Peyer's patch (tissue), 4 donors: ENCODE measurements at regions not wholly inside any gene's neighbourhood (a gene's known extent, or its start where the extent isn't known, plus 50 kb on each side); places are given as distances from the start of the nearest gene placed in this dataset.

ENCODE experiments used
- DNase-seq, 3 donors: peaks; one replicate each; pipeline ENCODE4 v3.0.0-alpha.2; 2017 to 2019
- H3K27ac ChIP-seq, 4 donors: fragments of 200-600 bp; sonication (generic); one replicate each; pipeline ENCODE4 v1.5.1; 2016 to 2019
- H3K27me3 ChIP-seq, 2 donors: fragments of 200-600 bp; sonication (generic); one replicate each; pipeline ENCODE4 v1.5.1; 2019
- H3K36me3 ChIP-seq, 3 donors: fragments of 200-600 bp; sonication (generic); one replicate each; pipeline ENCODE4 v1.5.1; 2016 to 2019
- H3K4me1 ChIP-seq, 4 donors: fragments of 200-600 bp; sonication (generic); one replicate each; pipeline ENCODE4 v1.5.1; 2016 to 2019
- H3K4me3 ChIP-seq, 4 donors: fragments of 200-600 bp; sonication (generic); 1 replicate in 3 of 4; 2 replicates in 1 of 4; pipeline ENCODE4 v1.5.1; 2016 to 2019; ENCODE audit warnings: mild to moderate bottlenecking in 1 of 4
- H3K9me3 ChIP-seq, 4 donors: fragments of 200-600 bp; sonication (generic); one replicate each; pipeline ENCODE4 v1.5.1; 2016 to 2019; ENCODE audit warnings: mild to moderate bottlenecking in 1 of 4
- POLR2A ChIP-seq, 2 donors: fragments of 450-650 bp; IDR thresholded peaks; one replicate each; pipeline ENCODE4 v1.5.1; 2017; ENCODE audit warnings: antibody characterized with exemption in 2 of 2, mild to moderate bottlenecking in 2 of 2, moderate library complexity in 2 of 2
- TF ChIP-seq, protein P1 (sequence below), 6 experiments: fragments of 450-650 bp in 4 of 6; fragments of 200-600 bp in 2 of 6; sonication (generic) in 1 of 6; IDR thresholded peaks; one replicate each; pipeline ENCODE4 v1.5.1; 2017 to 2019; ENCODE audit warnings: antibody characterized with exemption in 6 of 6, mild to moderate bottlenecking in 3 of 6, moderate library complexity in 1 of 6

DNA sequence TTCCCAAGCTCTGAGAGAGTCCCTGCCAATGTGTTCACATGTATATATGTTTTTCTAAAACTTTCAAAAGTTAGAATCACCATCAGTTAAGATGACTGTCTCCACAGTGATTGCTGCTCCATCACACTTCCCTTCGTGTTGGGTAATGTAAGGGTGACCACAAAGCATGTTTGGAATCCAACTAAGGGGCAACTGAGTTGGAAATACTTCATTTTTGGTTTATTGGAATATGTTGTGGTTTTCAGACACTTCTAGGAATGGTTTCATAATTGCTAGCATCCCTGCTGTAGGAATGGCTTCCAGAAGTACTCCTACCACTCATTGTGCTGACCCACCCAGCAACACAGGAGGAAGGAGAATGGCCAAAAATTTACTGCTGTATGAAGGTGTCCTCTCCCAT is 212.5 kb upstream of the GULP1 start:
- no peak for TF ChIP-seq POLR2A (IDR thresholded peaks at IDR 0.05)
- TF ChIP-seq, protein P1, sequence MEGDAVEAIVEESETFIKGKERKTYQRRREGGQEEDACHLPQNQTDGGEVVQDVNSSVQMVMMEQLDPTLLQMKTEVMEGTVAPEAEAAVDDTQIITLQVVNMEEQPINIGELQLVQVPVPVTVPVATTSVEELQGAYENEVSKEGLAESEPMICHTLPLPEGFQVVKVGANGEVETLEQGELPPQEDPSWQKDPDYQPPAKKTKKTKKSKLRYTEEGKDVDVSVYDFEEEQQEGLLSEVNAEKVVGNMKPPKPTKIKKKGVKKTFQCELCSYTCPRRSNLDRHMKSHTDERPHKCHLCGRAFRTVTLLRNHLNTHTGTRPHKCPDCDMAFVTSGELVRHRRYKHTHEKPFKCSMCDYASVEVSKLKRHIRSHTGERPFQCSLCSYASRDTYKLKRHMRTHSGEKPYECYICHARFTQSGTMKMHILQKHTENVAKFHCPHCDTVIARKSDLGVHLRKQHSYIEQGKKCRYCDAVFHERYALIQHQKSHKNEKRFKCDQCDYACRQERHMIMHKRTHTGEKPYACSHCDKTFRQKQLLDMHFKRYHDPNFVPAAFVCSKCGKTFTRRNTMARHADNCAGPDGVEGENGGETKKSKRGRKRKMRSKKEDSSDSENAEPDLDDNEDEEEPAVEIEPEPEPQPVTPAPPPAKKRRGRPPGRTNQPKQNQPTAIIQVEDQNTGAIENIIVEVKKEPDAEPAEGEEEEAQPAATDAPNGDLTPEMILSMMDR (IDR thresholded peaks at IDR 0.05): no peak
- Histone ChIP-seq H3K4me3 (no peak overlapping the region), H3K27me3 (no peaks in the 10 kb centered on the region), H3K36me3 (no peaks in the 10 kb centered on the region), H3K27ac (no peak overlapping the region), H3K9me3 (no peaks in the 10 kb centered on the region), H3K4me1 (no peaks in the 10 kb centered on the region)
- no peak for DNase-seq

- H3K27me3 ChIP-seq: no peaks in the 10 kb centered on the region
- DNase-seq: no peak
- H3K27ac ChIP-seq: no peak overlapping the region
- H3K4me3 ChIP-seq: no peak overlapping the region
- no peaks in the 10 kb centered on the region for H3K36me3 ChIP-seq
- H3K9me3 ChIP-seq: no peaks in the 10 kb centered on the region
- TF ChIP-seq, protein P1 (IDR thresholded peaks at IDR 0.05): no peak
- TF ChIP-seq POLR2A (IDR thresholded peaks at IDR 0.05): no peak
- no peaks in the 10 kb centered on the region for H3K4me1 ChIP-seq
These were observed 206.3 kb upstream of the GULP1 start for GRCh38 chr2:188085421-188085820.

- Histone ChIP-seq H3K27me3 (no peaks in the 10 kb centered on the region), H3K4me3 (no peak overlapping the region), H3K9me3 (no peaks in the 10 kb centered on the region), H3K27ac (no peak overlapping the region), H3K4me1 (no peaks in the 10 kb centered on the region), H3K36me3 (no peaks in the 10 kb centered on the region)
- DNase-seq: no peak
- no peak for TF ChIP-seq POLR2A (IDR thresholded peaks at IDR 0.05)
- TF ChIP-seq, protein P1 (IDR thresholded peaks at IDR 0.05): no peak
These were observed 201.8 kb upstream of the GULP1 start for GRCh38 chr2:188089901-188090300.

DNA sequence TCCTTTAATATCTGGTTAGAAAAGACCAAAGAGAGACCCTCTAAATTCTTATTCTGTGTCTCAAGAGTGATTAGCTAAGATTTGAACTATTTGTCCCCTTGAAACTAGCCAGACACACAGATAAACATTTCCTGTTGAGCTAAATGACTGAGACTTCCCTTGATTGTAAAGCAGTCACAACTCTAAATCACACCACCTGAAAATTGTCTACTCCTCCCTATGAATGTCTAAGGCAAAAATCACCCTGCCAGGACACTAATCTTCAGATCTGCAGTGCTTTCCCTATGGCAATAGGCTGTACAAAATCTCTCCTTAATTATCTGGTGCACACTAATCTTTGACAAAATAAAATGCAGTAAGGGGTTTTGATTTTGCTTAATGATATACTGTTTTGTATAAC is 200.5 kb upstream of the GULP1 start:
- no peak for TF ChIP-seq POLR2A (IDR thresholded peaks at IDR 0.05)
- TF ChIP-seq, protein P1 (IDR thresholded peaks at IDR 0.05): no peak
- DNase-seq: no peak

GRCh38 chr2:188092734-188093133 is 198.9 kb upstream of the GULP1 start:
- Histone ChIP-seq H3K27ac (no peak overlapping the region), H3K4me1 (no peaks in the 10 kb centered on the region), H3K9me3 (no peaks in the 10 kb centered on the region), H3K4me3 (no peak overlapping the region), H3K36me3 (no peaks in the 10 kb centered on the region), H3K27me3 (no peaks in the 10 kb centered on the region)
- DNase-seq: no peak
- no peak for TF ChIP-seq POLR2A (IDR thresholded peaks at IDR 0.05)
- TF ChIP-seq, protein P1 (IDR thresholded peaks at IDR 0.05): no peak

More for the DNA sequence above, 200.5 kb upstream of the GULP1 start:
- H3K36me3 ChIP-seq: no peaks in the 10 kb centered on the region
- no peak overlapping the region for H3K27ac ChIP-seq
- H3K9me3 ChIP-seq: no peaks in the 10 kb centered on the region
- no peak overlapping the region for H3K4me3 ChIP-seq
- H3K4me1 ChIP-seq: no peaks in the 10 kb centered on the region
- H3K27me3 ChIP-seq: no peaks in the 10 kb centered on the region

- no peak for DNase-seq
These were observed 194.8 kb upstream of the GULP1 start for GRCh38 chr2:188096910-188097309.

More at GRCh38 chr2:188096910-188097309, 194.8 kb upstream of the GULP1 start:
- Histone ChIP-seq H3K4me3 (no peak overlapping the region), H3K36me3 (no peaks in the 10 kb centered on the region), H3K4me1 (no peaks in the 10 kb centered on the region), H3K27me3 (no peaks in the 10 kb centered on the region), H3K27ac (no peak overlapping the region), H3K9me3 (no peaks in the 10 kb centered on the region)
- no peak for TF ChIP-seq POLR2A (IDR thresholded peaks at IDR 0.05)
- TF ChIP-seq, protein P1 (IDR thresholded peaks at IDR 0.05): no peak
